Endothelial cell of umbilical vein (primary cell): ENCODE measurements at regions not wholly inside any gene's neighbourhood (a gene's known extent, or its start where the extent isn't known, plus 50 kb on each side); places are given as distances from the start of the nearest gene placed in this dataset.
"Not testable (repeated sequence)": the region's sequence is repeated elsewhere in the genome, so short reads cannot be mapped to it uniquely, and the experiment has no call there.

Source experiments
- EZH2 ChIP-seq: IDR thresholded peaks from 2 replicates; pipeline ENCODE4 v1.6.1; 2012; ENCODE audit warnings: borderline replicate concordance, low read depth, mild to moderate bottlenecking, moderate library complexity, low read length, inconsistent platforms; ENCODE audit not compliant: severe bottlenecking
- GATA2 ChIP-seq: IDR thresholded peaks from 2 replicates; pipeline ENCODE4 v1.7.0; 2011; ENCODE audit warnings: low read depth, mild to moderate bottlenecking, moderate library complexity, mixed read lengths, low read length; ENCODE audit not compliant: insufficient read length, insufficient read depth
- MYC ChIP-seq: IDR thresholded peaks from one replicate; pipeline ENCODE4 v1.6.1; 2011; ENCODE audit warnings: mild to moderate bottlenecking, low read depth, low read length
- POLR2A ChIP-seq: IDR thresholded peaks from 2 replicates; pipeline ENCODE4 v1.6.1; 2012; ENCODE audit warnings: low read depth, mild to moderate bottlenecking, control low read depth, low read length
- TF ChIP-seq, protein P1 (sequence below), 2 donors: IDR thresholded peaks; 1 replicate in 1 of 2; 2 replicates in 1 of 2; pipeline ENCODE4 v1.5.1; 2011; ENCODE audit warnings: low read length in 2 of 2, mild to moderate bottlenecking in 2 of 2, moderate library complexity in 2 of 2, control low read depth in 1 of 2, inconsistent platforms in 1 of 2, low read depth in 1 of 2; ENCODE audit not compliant: insufficient read depth in 1 of 2; ENCODE audit errors: extremely low read depth in 1 of 2
- TF ChIP-seq, protein P2 (sequence below): IDR thresholded peaks from 2 replicates; pipeline ENCODE4 v1.6.1; 2011; ENCODE audit not compliant: insufficient read depth, insufficient read length

DNA sequence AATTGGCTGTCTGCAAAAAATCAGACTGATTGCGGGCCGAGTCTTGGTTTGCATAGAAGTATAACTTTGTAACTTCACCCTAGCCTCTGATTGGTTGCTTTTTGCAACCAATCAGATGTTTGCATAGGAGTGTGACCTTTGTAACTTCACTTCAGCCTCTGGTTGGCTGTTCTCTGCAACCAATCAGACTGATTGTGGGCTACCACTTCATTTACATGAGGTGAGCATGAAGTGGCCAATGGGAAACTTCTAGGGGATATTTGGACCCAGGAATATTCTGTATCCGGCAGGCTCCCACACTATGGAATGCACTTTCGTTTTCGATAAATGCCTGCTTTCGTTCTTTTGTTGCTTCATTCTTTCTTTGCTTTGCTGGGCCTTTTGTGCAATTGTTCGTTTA lies 667.7 kb downstream of the FAM133A start:
- TF ChIP-seq, protein P1, sequence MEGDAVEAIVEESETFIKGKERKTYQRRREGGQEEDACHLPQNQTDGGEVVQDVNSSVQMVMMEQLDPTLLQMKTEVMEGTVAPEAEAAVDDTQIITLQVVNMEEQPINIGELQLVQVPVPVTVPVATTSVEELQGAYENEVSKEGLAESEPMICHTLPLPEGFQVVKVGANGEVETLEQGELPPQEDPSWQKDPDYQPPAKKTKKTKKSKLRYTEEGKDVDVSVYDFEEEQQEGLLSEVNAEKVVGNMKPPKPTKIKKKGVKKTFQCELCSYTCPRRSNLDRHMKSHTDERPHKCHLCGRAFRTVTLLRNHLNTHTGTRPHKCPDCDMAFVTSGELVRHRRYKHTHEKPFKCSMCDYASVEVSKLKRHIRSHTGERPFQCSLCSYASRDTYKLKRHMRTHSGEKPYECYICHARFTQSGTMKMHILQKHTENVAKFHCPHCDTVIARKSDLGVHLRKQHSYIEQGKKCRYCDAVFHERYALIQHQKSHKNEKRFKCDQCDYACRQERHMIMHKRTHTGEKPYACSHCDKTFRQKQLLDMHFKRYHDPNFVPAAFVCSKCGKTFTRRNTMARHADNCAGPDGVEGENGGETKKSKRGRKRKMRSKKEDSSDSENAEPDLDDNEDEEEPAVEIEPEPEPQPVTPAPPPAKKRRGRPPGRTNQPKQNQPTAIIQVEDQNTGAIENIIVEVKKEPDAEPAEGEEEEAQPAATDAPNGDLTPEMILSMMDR (IDR thresholded peaks at IDR 0.05; ENCODE audit: extremely low read depth in 1 of 2, insufficient read depth in 1 of 2, low read depth in 1 of 2, low read length in 2 of 2) = not testable (repeated sequence)
- TF ChIP-seq MYC, GATA2, POLR2A, EZH2: not testable (repeated sequence)
- TF ChIP-seq, protein P2, sequence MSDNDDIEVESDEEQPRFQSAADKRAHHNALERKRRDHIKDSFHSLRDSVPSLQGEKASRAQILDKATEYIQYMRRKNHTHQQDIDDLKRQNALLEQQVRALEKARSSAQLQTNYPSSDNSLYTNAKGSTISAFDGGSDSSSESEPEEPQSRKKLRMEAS = not testable (repeated sequence)
